ENCODE measurements at regions not wholly inside any gene's neighbourhood (a gene's known extent, or its start where the extent isn't known, plus 50 kb on each side); places are given as distances from the start of the nearest gene placed in this dataset.

DNA sequence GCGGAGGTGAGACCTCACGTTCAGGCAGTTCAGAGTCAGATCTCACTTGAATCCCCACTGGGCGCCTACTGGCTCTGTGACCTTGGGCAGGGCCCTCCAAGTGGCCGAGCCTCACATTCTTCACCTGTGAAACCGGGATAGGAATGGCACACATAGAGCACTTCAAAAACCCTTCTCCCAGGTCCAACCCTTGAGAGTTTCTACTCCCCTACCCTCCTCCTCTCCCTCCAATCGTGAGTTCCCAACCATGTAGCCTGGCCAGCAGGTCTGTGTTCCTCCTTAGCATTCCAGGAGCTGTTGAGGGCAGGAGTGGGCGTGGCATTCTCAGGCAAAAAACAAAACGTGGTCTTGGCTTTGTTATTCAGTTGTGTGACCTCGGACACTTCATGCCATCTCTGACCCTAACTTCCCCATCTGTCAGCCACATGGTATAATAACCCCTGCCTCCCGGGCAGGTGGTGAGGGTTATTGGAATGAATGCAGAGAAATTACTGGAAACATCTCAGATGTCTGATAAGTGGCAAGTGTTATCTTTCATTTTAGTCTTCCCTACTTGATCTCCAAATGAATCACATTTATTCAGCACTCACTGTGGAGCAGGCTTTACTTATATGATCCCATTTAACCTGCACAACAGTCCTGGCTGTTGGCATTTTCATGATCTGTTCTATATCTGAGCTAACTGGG is 112.8 kb upstream of the BOD1 start:
- Mint-ChIP-seq H3K4me3 (no peak overlapping the region), H3K36me3 (no peaks in the 10 kb centered on the region), H3K4me1 (peaks cover 17 to 22% (median 22%) of the 10 kb centered on the region in 3 donors), H3K27me3 (no peaks in the 10 kb centered on the region), H3K9me3 (peaks cover 0 to 5% (median 0%) of the 10 kb centered on the region in 7 donors), H3K27ac (peak overlapping the region in 2 of 6 donors; percentile 9 to 74)
- no peak for DNase-seq
- no peak for ATAC-seq (ENCODE audit: low read depth in 2 of 2)

DNA sequence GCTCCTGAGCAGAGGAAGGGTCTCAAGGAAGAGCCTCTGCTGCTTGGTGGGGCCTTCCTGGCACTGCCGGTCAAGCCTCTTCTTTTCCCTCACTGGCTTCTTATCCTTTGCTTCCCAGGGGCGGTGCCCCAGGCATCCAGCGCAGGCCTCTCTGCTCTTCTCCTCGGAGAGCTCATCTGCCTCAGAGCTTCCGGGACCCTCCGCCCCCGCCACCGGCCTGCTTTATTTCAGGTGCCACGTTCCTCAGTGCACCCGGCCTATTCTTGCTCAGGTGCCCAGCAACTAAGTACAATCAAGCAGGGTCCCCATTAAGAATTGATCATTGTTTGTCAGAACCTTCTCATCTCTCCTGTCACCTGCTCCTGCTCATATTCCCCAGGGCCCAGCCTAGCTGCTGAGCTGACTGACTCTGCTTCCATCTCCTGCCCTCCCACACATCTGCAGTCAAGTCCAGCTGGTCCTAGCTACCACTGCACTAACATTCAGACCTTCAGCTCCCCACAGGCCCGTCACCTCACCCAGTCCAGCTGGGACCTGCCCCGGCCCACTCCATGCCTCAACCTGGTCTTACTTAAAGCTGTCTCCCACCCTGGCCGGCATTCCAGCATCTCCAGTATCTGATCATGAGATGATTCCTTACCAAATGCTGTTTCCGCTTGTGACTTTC is 114.3 kb upstream of the BOD1 start:
- Mint-ChIP-seq H3K4me1 (peaks cover 31 to 34% (median 34%) of the 10 kb centered on the region in 3 donors), H3K36me3 (no peaks in the 10 kb centered on the region), H3K27me3 (no peaks in the 10 kb centered on the region), H3K4me3 (no peak overlapping the region), H3K27ac (peak overlapping the region in 4 of 6 donors; percentile 17 to 84 (median 45)), H3K9me3 (peaks cover 0 to 3% (median 0%) of the 10 kb centered on the region in 7 donors)
- ATAC-seq (ENCODE audit: low read depth in 2 of 2) = no peak
- no peak for DNase-seq

DNA sequence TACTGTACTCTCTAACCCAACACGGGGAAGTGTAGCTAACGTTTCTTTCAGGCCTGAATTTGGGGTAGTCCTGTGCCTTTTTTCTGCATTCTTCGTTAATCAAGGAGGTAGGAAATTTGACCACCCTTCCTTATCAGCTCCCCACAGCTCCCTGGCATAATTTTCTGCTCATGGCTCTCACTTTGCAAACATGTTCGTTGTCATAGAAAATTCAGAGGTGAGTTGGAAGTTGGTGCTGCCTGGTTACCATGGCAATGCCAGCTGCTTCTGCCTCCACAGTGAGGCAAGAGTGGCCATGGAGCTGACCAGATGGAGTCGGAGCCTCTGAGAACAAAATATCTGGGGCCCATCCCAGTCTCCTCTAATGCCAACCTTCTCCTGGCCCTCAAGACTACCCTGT is 116.6 kb upstream of the BOD1 start:
- DNase-seq (no peak), ATAC-seq (ENCODE audit: low read depth in 2 of 2) (no peak)
- peaks cover 0 to 2% (median 0%) of the 10 kb centered on the region in 7 donors for H3K9me3 Mint-ChIP-seq
- peak overlapping the region in 4 of 6 donors; percentile 29 to 95 (median 82) for H3K27ac Mint-ChIP-seq
- H3K4me1 Mint-ChIP-seq = peaks cover 49 to 55% (median 54%) of the 10 kb centered on the region in 3 donors
- H3K4me3 Mint-ChIP-seq = peak overlapping the region in 3 of 8 donors; percentile 13 to 69 (median 59)
- no peaks in the 10 kb centered on the region for H3K27me3 Mint-ChIP-seq
- H3K36me3 Mint-ChIP-seq = no peaks in the 10 kb centered on the region

DNA sequence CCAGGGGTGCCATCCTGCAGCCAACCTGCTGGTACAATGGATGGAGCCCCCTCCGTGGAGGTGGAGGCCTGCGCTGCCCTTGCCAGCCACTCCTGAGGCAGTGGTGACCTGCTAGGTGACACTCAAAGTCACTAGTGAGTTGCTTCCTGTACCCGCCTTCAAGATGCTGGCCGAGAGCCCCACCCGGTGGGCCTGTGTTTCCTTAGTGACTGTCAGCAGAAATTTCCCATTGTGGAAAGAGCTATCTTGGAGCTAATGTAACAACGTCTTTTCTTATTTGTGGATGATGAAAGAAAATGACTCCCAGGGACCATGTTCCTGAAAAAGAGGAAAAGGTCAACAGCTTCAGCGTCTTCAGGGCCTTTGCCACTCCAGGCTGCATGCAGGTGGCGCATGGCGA is 117.0 kb upstream of the BOD1 start:
- DNase-seq = no peak
- Mint-ChIP-seq H3K36me3 (no peaks in the 10 kb centered on the region), H3K27me3 (no peaks in the 10 kb centered on the region), H3K4me3 (peak overlapping the region in 7 of 8 donors; percentile 13 to 85 (median 63)), H3K9me3 (peaks cover 0 to 2% (median 0%) of the 10 kb centered on the region in 7 donors), H3K4me1 (peaks cover 52 to 58% (median 55%) of the 10 kb centered on the region in 3 donors), H3K27ac (peak overlapping the region; percentile 90 to 97 (median 96))
- ATAC-seq (ENCODE audit: low read depth in 2 of 2) = no peak

DNA sequence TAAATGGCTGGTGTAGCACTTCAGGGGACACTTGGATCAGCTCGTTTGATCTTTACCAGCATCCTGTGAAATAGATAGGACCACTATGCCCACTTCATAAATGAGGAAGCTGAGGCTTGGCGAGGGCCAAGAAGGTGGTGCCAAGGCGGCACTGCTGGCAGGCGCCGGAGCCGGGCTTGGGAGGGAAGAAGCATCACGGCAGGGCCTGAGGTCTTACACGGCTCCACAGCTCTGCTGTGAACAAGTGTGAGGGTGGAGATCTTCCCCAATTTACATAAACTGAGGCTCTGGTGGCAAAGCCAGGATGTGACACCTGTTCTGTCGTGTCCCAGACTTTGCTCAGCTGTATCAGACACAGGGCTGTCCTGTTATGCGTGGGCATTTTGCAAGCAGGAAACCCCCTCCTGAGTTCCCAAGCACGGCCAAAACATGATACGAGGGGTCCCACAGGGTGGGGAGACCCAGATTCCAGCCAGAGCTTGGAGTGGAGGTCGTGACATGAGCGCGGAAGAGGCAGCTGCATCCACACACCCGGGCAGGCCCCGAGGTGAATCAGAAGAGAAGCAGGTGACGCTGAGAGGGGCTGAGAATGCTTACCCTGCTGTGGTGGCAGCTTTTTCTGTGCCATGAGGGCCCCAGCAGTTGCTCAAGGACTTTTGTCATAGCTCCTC is 117.5 kb upstream of the BOD1 start:
- peak; percentile 77 to 78 for ATAC-seq (ENCODE audit: low read depth in 2 of 2)
- H3K27ac Mint-ChIP-seq = peak overlapping the region; percentile 90 to 97 (median 96)
- no peaks in the 10 kb centered on the region for H3K36me3 Mint-ChIP-seq
- peak; percentile 63 for DNase-seq
- H3K4me1 Mint-ChIP-seq = peaks cover 54 to 63% (median 55%) of the 10 kb centered on the region in 3 donors
- H3K27me3 Mint-ChIP-seq = no peaks in the 10 kb centered on the region
- H3K9me3 Mint-ChIP-seq = peaks cover 0 to 2% (median 0%) of the 10 kb centered on the region in 7 donors
- peak overlapping the region; percentile 19 to 85 (median 62) for H3K4me3 Mint-ChIP-seq

DNA sequence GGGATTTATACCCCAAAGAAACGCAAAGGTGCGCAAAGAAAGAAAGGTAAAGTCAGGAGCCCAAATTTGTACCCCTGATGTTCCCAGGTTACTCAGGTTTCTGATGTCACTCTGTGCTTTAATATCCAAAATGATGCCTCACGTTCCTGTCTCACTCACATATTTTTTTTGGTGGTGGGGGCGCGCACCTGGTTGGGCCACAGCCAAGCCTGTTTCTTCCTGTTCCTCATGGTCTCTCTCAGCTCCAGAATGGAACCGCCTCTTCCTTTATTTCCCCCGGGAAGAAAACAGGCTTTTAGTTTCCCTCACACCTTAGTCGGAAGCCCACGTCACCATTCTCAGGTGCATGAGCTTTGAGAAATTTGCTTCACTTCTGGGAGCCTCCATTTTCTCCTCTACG is 118.3 kb upstream of the BOD1 start:
- DNase-seq (no peak), ATAC-seq (ENCODE audit: low read depth in 2 of 2) (no peak)
- Mint-ChIP-seq H3K27me3 (no peaks in the 10 kb centered on the region), H3K27ac (peak overlapping the region; percentile 75 to 97 (median 92)), H3K4me3 (peak overlapping the region in 5 of 8 donors; percentile 51 to 85 (median 74)), H3K9me3 (peaks cover 0 to 4% (median 0%) of the 10 kb centered on the region in 7 donors), H3K4me1 (peaks cover 55 to 69% (median 58%) of the 10 kb centered on the region in 3 donors), H3K36me3 (no peaks in the 10 kb centered on the region)

DNA sequence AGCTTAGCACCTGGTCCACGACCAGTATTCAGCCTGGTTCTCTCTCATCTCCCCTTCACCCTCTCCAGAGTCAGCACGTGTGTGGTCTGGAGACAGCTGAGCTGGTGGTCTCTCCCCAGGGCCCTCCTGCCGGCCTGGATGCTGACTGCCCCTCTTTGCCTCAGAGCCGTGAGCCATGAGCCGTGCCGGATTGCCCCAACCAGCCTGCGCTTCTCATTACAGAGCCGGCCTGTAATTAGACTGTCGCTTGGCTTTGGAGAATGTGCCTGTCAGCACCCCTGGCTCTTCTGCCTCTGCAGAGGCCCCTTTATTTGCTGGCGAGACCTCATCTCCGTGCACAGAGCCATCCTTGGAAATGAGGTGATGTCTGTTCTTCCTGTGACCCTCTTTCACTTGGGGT is 118.7 kb upstream of the BOD1 start:
- peaks cover 0 to 5% (median 0%) of the 10 kb centered on the region in 7 donors for H3K9me3 Mint-ChIP-seq
- no peaks in the 10 kb centered on the region for H3K36me3 Mint-ChIP-seq
- no peaks in the 10 kb centered on the region for H3K27me3 Mint-ChIP-seq
- no peak for DNase-seq
- H3K4me1 Mint-ChIP-seq = peaks cover 55 to 71% (median 59%) of the 10 kb centered on the region in 3 donors
- H3K27ac Mint-ChIP-seq = peak overlapping the region; percentile 5 to 97 (median 84)
- ATAC-seq (ENCODE audit: low read depth in 2 of 2) = no peak
- H3K4me3 Mint-ChIP-seq = peak overlapping the region in 6 of 8 donors; percentile 33 to 74 (median 55)

DNA sequence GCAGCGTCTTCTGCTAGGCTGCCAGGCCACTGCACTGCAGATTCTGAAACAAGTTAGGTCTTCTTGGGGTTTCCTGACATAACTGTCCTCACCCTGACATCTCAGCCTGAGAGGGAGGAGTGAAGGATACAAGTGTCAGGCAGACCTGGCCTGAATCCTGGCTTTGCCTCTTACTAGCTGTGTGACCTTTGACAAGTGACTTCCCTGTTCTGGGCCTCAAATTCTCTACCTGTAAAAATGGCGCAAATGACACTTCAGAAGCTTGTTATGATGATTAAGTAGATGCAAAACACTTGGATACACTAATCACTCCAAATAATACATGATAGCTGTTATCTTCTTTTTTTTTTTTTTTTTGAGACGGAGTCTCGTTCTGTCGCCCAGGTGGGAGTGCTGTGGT is 119.2 kb upstream of the BOD1 start:
- H3K27ac Mint-ChIP-seq = peak overlapping the region in 5 of 6 donors; percentile 38 to 95 (median 67)
- H3K9me3 Mint-ChIP-seq = peaks cover 0 to 5% (median 0%) of the 10 kb centered on the region in 7 donors
- H3K4me3 Mint-ChIP-seq = peak overlapping the region in 3 of 8 donors; percentile 3 to 33 (median 15)
- H3K27me3 Mint-ChIP-seq = no peaks in the 10 kb centered on the region
- DNase-seq (no peak), ATAC-seq (ENCODE audit: low read depth in 2 of 2) (no peak)
- H3K36me3 Mint-ChIP-seq = no peaks in the 10 kb centered on the region
- peaks cover 54 to 73% (median 58%) of the 10 kb centered on the region in 3 donors for H3K4me1 Mint-ChIP-seq

DNA sequence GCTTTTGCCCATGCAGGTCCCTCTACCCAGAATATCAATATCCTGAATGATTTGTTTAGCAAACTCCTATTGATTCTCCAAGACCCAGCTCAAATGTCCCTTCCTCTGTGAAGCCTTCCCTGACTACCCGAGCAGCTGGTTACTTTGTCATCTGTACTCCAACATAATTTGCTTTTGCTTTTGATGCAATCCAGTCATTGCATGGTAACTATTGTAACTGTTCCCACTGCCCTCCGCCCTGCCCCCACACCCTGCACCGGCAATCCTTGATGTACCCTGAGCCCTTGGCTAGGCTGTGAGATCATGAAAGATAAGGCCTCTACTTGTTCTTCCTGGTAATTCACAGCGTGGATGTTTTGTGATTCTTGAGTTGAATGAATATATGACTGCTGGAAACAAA is 119.9 kb upstream of the BOD1 start:
- Mint-ChIP-seq H3K4me3 (peak overlapping the region in 6 of 8 donors; percentile 29 to 81 (median 66)), H3K9me3 (peaks cover 0 to 5% (median 0%) of the 10 kb centered on the region in 7 donors), H3K36me3 (no peaks in the 10 kb centered on the region), H3K27me3 (no peaks in the 10 kb centered on the region), H3K4me1 (peaks cover 55 to 80% (median 59%) of the 10 kb centered on the region in 3 donors), H3K27ac (peak overlapping the region in 5 of 6 donors; percentile 51 to 91 (median 72))
- ATAC-seq (ENCODE audit: low read depth in 2 of 2) (no peak), DNase-seq (no peak)

DNA sequence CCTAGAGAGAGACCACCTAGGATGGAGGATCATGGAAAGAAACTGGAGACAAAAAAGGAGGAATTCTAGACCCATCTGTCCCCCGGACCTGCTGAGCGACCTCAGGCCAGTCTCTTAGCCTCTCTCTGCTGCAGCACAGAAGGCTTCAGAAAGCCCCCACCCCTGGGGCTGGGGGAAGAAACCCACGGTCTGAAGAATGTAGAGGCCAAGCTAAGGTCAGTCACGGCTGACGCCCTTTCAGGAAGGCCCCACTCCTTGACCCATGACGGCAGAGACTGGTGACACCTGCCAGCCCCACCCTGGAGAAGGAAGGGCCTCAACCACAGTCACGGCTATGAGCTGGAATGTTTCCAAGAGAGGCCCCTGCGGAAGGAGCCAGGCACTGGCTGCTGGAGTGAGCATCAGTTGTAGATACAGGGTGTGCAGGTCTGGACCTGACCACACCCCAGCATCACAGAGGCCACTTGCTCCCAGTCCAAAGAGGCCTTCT is 120.5 kb upstream of the BOD1 start:
- H3K4me3 Mint-ChIP-seq = peak overlapping the region in 6 of 8 donors; percentile 29 to 81 (median 68)
- H3K27ac Mint-ChIP-seq = peak overlapping the region; percentile 51 to 95 (median 79)
- H3K27me3 Mint-ChIP-seq = no peaks in the 10 kb centered on the region
- peak; percentile 62 to 65 for ATAC-seq (ENCODE audit: low read depth in 2 of 2)
- no peaks in the 10 kb centered on the region for H3K36me3 Mint-ChIP-seq
- peaks cover 0 to 5% (median 0%) of the 10 kb centered on the region in 7 donors for H3K9me3 Mint-ChIP-seq
- peaks cover 61 to 86% (median 65%) of the 10 kb centered on the region in 3 donors for H3K4me1 Mint-ChIP-seq
- peak; percentile 65 for DNase-seq

DNA sequence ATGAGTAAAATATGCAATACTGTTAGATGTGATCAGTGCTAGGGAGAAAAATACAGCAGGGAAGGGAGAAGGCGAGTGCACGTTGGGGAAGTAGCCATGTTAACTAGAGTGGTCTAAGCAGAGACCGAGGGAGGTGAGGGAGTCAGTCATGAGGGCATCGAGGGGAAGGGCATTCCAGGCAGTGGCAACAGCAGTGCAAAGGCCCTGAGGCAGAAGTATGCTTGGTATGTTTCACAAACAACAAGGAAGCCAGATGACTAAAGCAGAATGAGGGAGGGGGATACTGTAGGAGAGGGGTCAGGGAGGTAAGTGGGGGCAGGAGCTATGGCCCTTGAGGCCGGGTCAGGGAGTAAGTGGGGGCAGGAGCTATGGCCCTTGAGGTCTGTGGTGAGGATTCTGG is 123.3 kb upstream of the BOD1 start:
- peaks cover 0 to 5% (median 0%) of the 10 kb centered on the region in 7 donors for H3K9me3 Mint-ChIP-seq
- no peak for DNase-seq
- no peak for ATAC-seq (ENCODE audit: low read depth in 2 of 2)
- peaks cover 55 to 91% (median 69%) of the 10 kb centered on the region in 3 donors for H3K4me1 Mint-ChIP-seq
- no peak overlapping the region for H3K4me3 Mint-ChIP-seq
- H3K36me3 Mint-ChIP-seq = no peaks in the 10 kb centered on the region
- peak overlapping the region in 2 of 6 donors; percentile 12 to 68 for H3K27ac Mint-ChIP-seq
- no peaks in the 10 kb centered on the region for H3K27me3 Mint-ChIP-seq

DNA sequence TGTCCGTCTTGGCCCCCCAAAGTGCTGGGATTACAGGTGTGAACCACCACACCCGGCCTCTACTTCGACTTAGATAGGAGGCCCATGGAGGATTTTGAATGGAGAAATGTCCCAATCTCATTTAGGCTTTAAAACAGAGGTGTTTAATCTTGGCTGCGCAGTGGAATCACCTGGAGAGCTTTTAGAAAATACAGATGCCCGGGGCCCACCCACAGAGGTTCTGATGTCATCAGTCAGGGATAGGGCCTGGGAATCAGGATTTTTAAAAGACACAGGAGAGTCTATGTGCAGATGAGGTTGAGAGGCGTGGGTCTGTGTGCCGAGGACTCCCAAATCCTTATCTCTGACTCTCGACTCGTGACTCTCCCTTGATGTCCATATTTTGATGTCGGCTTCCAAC is 124.0 kb upstream of the BOD1 start:
- Mint-ChIP-seq H3K4me3 (no peak overlapping the region), H3K27ac (peak overlapping the region in 2 of 6 donors; percentile 71 to 93), H3K36me3 (no peaks in the 10 kb centered on the region), H3K4me1 (peaks cover 55 to 91% (median 66%) of the 10 kb centered on the region in 3 donors), H3K27me3 (no peaks in the 10 kb centered on the region), H3K9me3 (peaks cover 0 to 5% (median 0%) of the 10 kb centered on the region in 7 donors)
- DNase-seq (no peak), ATAC-seq (ENCODE audit: low read depth in 2 of 2) (no peak)

DNA sequence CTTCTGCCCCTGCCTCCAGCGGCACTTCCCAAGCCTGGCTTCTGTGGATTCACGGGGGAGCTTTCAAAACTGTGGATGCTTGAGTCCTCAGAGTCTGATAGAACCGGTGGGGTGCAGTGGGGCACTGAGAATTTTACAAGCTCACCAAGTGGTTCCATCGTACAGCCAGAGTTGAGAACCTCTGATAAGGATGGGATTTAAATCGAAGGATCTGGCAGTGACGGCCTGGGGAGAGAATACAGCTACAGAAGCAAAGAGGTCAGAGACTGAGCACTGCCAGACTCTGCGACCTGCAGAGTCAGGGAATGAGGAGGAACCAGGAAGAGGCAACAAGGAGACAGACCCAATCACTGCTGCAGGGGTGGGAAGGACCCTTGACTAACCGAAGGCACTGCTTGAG is 124.6 kb upstream of the BOD1 start:
- H3K9me3 Mint-ChIP-seq = peaks cover 0 to 5% (median 0%) of the 10 kb centered on the region in 7 donors
- H3K27ac Mint-ChIP-seq = peak overlapping the region in 4 of 6 donors; percentile 7 to 93 (median 78)
- H3K36me3 Mint-ChIP-seq = no peaks in the 10 kb centered on the region
- no peak for DNase-seq
- no peaks in the 10 kb centered on the region for H3K27me3 Mint-ChIP-seq
- peaks cover 60 to 91% (median 69%) of the 10 kb centered on the region in 3 donors for H3K4me1 Mint-ChIP-seq
- ATAC-seq (ENCODE audit: low read depth in 2 of 2) = no peak
- H3K4me3 Mint-ChIP-seq = peak overlapping the region in 4 of 8 donors; percentile 7 to 69 (median 35)

Data from naive B cell (primary cell).